Kidney (tissue), 13 donors: ENCODE measurements at regions not wholly inside any gene's neighbourhood (a gene's known extent, or its start where the extent isn't known, plus 50 kb on each side); places are given as distances from the start of the nearest gene placed in this dataset.

Source experiments
- DNase-seq, 5 donors: peaks; one replicate each; pipeline ENCODE4 v3.0.0-alpha.2; 2013 to 2020
- FAIRE-seq: peaks from 2 replicates; lab custom pipeline; 2012; peaks lifted over from hg19 to GRCh38; lab: Jason Lieb, UNC
- H3K27ac ChIP-seq, 2 donors: one replicate each; pipeline ENCODE4 v1.7.0; 2013; ENCODE audit warnings: low read depth in 2 of 2, low read length in 2 of 2, inconsistent platforms in 1 of 2
- H3K27me3 ChIP-seq: one replicate; pipeline ENCODE4 v1.7.1; 2013; ENCODE audit warnings: low read length, inconsistent platforms; ENCODE audit not compliant: control insufficient read depth, insufficient read depth
- H3K36me3 ChIP-seq, 3 donors: one replicate each; pipeline versions ENCODE4 v1.7.0 to v1.7.1; 2013; ENCODE audit warnings: low read length in 3 of 3, control low read depth in 1 of 3, inconsistent platforms in 1 of 3; ENCODE audit not compliant: insufficient read depth in 3 of 3, control insufficient read depth in 2 of 3
- H3K4me1 ChIP-seq, 3 donors: one replicate each; pipeline versions ENCODE4 v1.7.0 to v1.7.1; 2013; ENCODE audit warnings: low read length in 3 of 3, inconsistent platforms in 1 of 3, low read depth in 1 of 3; ENCODE audit not compliant: control insufficient read depth in 2 of 3, insufficient read depth in 2 of 3
- H3K4me3 ChIP-seq, 3 donors: one replicate each; pipeline versions ENCODE4 v1.7.0 to v1.8.1; 2013; ENCODE audit warnings: low read length in 3 of 3, control low read depth in 1 of 3, inconsistent platforms in 1 of 3
- H3K9ac ChIP-seq, 3 donors: one replicate each; pipeline versions ENCODE4 v1.7.0 to v1.7.1; 2013; ENCODE audit warnings: low read length in 3 of 3, control low read depth in 1 of 3, inconsistent platforms in 1 of 3
- H3K9me3 ChIP-seq, 3 donors: one replicate each; pipeline versions ENCODE4 v1.7.0 to v1.7.1; 2013; ENCODE audit warnings: low read length in 3 of 3, control low read depth in 1 of 3, inconsistent platforms in 1 of 3; ENCODE audit not compliant: control insufficient read depth in 2 of 3, insufficient read depth in 1 of 3
- intact Hi-C: fragments of 100-400 bp; cut with DNase I; formaldehyde crosslinking; loops from one replicate; pipeline ENCODE4 v1.11.1; 2022
- TF ChIP-seq, protein P1 (sequence below): IDR thresholded peaks from 3 replicates; pipeline ENCODE4 v1.5.1; 2012; ENCODE audit warnings: mild to moderate bottlenecking, moderate library complexity, borderline replicate concordance; ENCODE audit not compliant: insufficient read depth; ENCODE audit errors: extremely low read depth
- donor health status: control.
- donor health status: control.
- donor health status: control.
- donor health status: control.
- donor health status: control.
- donor health status: DM: yes; HTN: yes; CAD: no.
- donor health status: Normal renal cell carcinoma (clear cell type).

DNA sequence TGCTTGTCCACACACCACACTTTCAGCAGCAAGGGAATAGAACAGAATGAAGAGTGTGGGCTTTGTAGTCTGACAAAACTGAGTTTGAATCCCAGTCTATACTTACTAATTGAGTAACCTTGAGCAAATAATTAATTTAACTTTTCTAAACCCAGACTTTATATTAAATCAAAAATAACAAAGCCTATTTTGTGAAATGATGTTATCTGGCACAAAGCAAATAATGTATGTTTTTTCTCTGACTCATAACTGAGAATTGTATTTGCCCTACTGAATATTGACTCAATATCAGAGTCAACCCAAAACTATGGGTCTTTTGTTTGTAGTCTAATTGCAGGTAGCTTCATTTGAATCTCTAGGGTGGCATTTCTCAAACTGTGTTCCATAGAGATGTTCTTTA lies 77.9 kb upstream of the TANC2 start:
- Histone ChIP-seq H3K27me3 (no peaks in the 10 kb centered on the region), H3K9ac (no peak overlapping the region), H3K4me3 (no peak overlapping the region), H3K9me3 (no peaks in the 10 kb centered on the region), H3K27ac (no peak overlapping the region), H3K36me3 (no peaks in the 10 kb centered on the region), H3K4me1 (peaks cover 0 to 2% (median 0%) of the 10 kb centered on the region in 3 donors)
- FAIRE-seq (no peak), DNase-seq (no peak)
- TF ChIP-seq, protein P1, sequence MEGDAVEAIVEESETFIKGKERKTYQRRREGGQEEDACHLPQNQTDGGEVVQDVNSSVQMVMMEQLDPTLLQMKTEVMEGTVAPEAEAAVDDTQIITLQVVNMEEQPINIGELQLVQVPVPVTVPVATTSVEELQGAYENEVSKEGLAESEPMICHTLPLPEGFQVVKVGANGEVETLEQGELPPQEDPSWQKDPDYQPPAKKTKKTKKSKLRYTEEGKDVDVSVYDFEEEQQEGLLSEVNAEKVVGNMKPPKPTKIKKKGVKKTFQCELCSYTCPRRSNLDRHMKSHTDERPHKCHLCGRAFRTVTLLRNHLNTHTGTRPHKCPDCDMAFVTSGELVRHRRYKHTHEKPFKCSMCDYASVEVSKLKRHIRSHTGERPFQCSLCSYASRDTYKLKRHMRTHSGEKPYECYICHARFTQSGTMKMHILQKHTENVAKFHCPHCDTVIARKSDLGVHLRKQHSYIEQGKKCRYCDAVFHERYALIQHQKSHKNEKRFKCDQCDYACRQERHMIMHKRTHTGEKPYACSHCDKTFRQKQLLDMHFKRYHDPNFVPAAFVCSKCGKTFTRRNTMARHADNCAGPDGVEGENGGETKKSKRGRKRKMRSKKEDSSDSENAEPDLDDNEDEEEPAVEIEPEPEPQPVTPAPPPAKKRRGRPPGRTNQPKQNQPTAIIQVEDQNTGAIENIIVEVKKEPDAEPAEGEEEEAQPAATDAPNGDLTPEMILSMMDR, result no peak
- intact Hi-C loops, result no loop called here

DNA sequence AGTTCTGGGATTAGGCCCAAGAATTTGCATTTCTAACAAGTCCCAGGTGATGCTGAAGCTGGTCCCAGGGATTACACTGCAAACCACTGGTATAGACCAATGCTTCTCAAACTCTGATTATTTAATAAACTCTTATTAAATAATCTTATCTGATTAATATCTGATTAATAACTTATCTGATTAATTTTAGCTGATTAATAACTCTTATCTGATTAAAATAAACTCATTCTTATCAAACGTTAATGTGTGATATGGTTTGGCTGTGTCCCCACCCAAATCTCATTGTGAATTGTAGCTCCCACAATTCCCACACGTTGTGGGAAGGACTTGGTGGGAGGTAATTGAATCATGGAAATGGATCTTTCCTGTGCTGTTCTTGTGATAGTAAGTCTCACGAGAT lies 78.6 kb upstream of the TANC2 start:
- no peak for DNase-seq
- Histone ChIP-seq H3K36me3 (no peaks in the 10 kb centered on the region), H3K27ac (no peak overlapping the region), H3K4me3 (no peak overlapping the region), H3K4me1 (no peaks in the 10 kb centered on the region), H3K9me3 (no peaks in the 10 kb centered on the region), H3K9ac (no peak overlapping the region), H3K27me3 (no peaks in the 10 kb centered on the region)
- TF ChIP-seq, protein P1, result no peak
- intact Hi-C loops, result no loop called here
- no peak for FAIRE-seq

DNA sequence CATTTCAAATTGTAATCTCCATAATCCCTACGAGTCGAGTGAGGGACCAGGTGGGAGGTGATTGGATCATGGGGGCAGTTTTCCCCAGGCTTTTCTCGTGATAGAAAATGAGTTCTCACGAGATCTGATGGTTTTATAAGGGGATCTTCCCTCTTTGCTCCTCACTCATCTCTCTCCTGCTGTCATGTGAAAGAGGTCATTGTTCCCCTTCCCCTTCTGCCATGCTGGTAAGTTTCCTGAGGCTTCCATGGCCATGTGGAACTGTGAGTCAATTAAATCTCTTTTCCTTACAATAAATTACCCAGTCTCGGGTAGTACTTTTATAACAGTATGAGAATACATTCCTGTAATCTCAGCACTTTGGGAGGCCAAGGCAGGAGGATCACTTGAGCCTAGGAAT lies 76.7 kb upstream of the MARCHF10 start:
- Histone ChIP-seq H3K27ac (no peak overlapping the region), H3K9ac (no peak overlapping the region), H3K4me1 (no peaks in the 10 kb centered on the region), H3K36me3 (no peaks in the 10 kb centered on the region), H3K4me3 (no peak overlapping the region), H3K27me3 (no peaks in the 10 kb centered on the region), H3K9me3 (no peaks in the 10 kb centered on the region)
- TF ChIP-seq, protein P1, result no peak
- FAIRE-seq (no peak), DNase-seq (no peak)
- intact Hi-C loops, result no loop called here

DNA sequence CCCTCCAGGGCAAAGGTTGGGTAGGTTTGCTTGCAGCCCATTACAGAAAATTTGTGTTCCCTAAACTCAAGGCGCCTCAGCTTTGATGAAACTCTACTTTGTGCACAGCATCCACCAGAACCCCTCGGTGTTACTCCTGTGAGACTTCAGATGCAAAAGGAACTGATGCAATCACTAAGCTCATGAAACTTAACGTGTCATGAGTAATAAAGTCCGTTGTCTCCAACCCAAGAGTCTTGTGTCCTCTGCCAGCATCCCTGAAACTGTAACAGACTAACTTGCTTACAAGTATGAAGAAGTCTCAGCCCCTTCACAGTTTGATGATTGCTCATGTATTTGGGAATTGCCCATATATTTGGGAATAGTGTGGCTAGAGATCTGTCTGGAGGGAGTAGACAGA lies 74.8 kb upstream of the MARCHF10 start:
- Histone ChIP-seq H3K9me3 (no peaks in the 10 kb centered on the region), H3K27ac (no peak overlapping the region), H3K4me3 (no peak overlapping the region), H3K4me1 (no peaks in the 10 kb centered on the region), H3K27me3 (no peaks in the 10 kb centered on the region), H3K36me3 (no peaks in the 10 kb centered on the region), H3K9ac (no peak overlapping the region)
- no peak for FAIRE-seq
- intact Hi-C loops, result no loop called here
- DNase-seq, result no peak
- TF ChIP-seq, protein P1, result no peak
